ENCODE measurements at regions not wholly inside any gene's neighbourhood (a gene's known extent, or its start where the extent isn't known, plus 50 kb on each side); places are given as distances from the start of the nearest gene placed in this dataset.

- ChIA-PET CTCF (ENCODE audit: low intra/inter-chr PET ratio, low total read pairs) (no interaction called here), POLR2A (no interaction called here)
- H3K4me2 ChIP-seq (ENCODE audit: low read depth, low read length) = no peak overlapping the region
- H3K79me2 ChIP-seq (ENCODE audit: insufficient read depth, low read length) = no peaks in the 10 kb centered on the region
- H3K4me1 ChIP-seq (ENCODE audit: insufficient read depth, low read length) = no peaks in the 10 kb centered on the region
- no peaks in the 10 kb centered on the region for H4K20me1 ChIP-seq (ENCODE audit: insufficient read depth, low read length)
- DNase-seq (ENCODE audit: low spot score) (no peak), ATAC-seq (no peak), FAIRE-seq (no peak)
- in situ Hi-C loops (cut with HindIII; ENCODE audit: extremely low pct_ligation_motif_present, low pct_unique_long_range_greater_than_20kb) (no loop called here), intact Hi-C loops (cut with micrococcal nuclease; ENCODE audit: unreplicated experiment) (no loop called here)
- TF ChIP-seq HOXA5 (CRISPR knock-in tag; IDR thresholded peaks at IDR 0.05) (no peak), PAF1 (CRISPR knock-in tag; IDR thresholded peaks at IDR 0.05) (no peak), EP300 (IDR thresholded peaks at IDR 0.05; ENCODE audit: low read depth in 2 of 2, low read length in 2 of 2) (no peak), EP300 (CRISPR knock-in tag; IDR thresholded peaks at IDR 0.05; ENCODE audit: borderline replicate concordance) (no peak), ZNF33A (CRISPR knock-in tag; IDR thresholded peaks at IDR 0.05; ENCODE audit: borderline replicate concordance) (no peak), ATF5 (CRISPR knock-in tag; IDR thresholded peaks at IDR 0.05; ENCODE audit: low read depth) (no peak), SRSF9 (IDR thresholded peaks at IDR 0.05; ENCODE audit: borderline replicate concordance, insufficient read depth, low read depth, low read length, poor library complexity, severe bottlenecking) (no peak), JUN (CRISPR knock-in tag; IDR thresholded peaks at IDR 0.05) (no peak)
- H3K9me3 ChIP-seq (ENCODE audit: low read length) = peaks cover 6% of the 10 kb centered on the region; the same call in 1 of the 2 replicates
- no peaks in the 10 kb centered on the region for H3K27me3 ChIP-seq (ENCODE audit: control insufficient read depth in 1 of 2, insufficient read depth in 2 of 2, low read length in 2 of 2)
- H2AFZ ChIP-seq (ENCODE audit: low read length) = no peak overlapping the region
- no peak overlapping the region for H3K27ac ChIP-seq (ENCODE audit: extremely low read length, insufficient read depth, low read length)
- WGBS (ENCODE audit: low lambda C conversion rate) = 0% methylated on average over 1 of the region's 1 CpG
- no peaks in the 10 kb centered on the region for H3K36me3 ChIP-seq (replicated peaks in 1 of 2; ENCODE audit: control insufficient read depth in 1 of 2, insufficient read depth in 2 of 2, low read length in 2 of 2)
- no peak overlapping the region for H3K4me3 ChIP-seq (replicated peaks in 1 of 3; ENCODE audit: insufficient read depth in 1 of 3, low read depth in 2 of 3, low read length in 3 of 3)
- BruUV-seq (replicated peaks) = no TSS peak
- H3K9ac ChIP-seq (ENCODE audit: insufficient read depth, low read depth, low read length) = no peak overlapping the region
Measured at GRCh38 chr12:18151036-18151435, 61.0 kb upstream of the RERGL start.

GRCh38 chr12:18148961-18149360, 59.0 kb upstream of the RERGL start:
- Histone ChIP-seq H3K9me3 (ENCODE audit: low read length) (no peaks in the 10 kb centered on the region), H2AFZ (ENCODE audit: low read length) (no peak overlapping the region), H3K27me3 (ENCODE audit: control insufficient read depth in 1 of 2, insufficient read depth in 2 of 2, low read length in 2 of 2) (no peaks in the 10 kb centered on the region), H3K79me2 (ENCODE audit: insufficient read depth, low read length) (no peaks in the 10 kb centered on the region), H3K4me3 (replicated peaks in 1 of 3; ENCODE audit: insufficient read depth in 1 of 3, low read depth in 2 of 3, low read length in 3 of 3) (no peak overlapping the region), H3K9ac (ENCODE audit: insufficient read depth, low read depth, low read length) (no peak overlapping the region), H3K4me2 (ENCODE audit: low read depth, low read length) (no peak overlapping the region), H3K36me3 (replicated peaks in 1 of 2; ENCODE audit: control insufficient read depth in 1 of 2, insufficient read depth in 2 of 2, low read length in 2 of 2) (no peaks in the 10 kb centered on the region), H4K20me1 (ENCODE audit: insufficient read depth, low read length) (no peaks in the 10 kb centered on the region), H3K27ac (ENCODE audit: extremely low read length, insufficient read depth, low read length) (no peak overlapping the region), H3K4me1 (ENCODE audit: insufficient read depth, low read length) (no peaks in the 10 kb centered on the region)
- no TSS peak for BruUV-seq (replicated peaks)
- ATAC-seq (no peak), DNase-seq (ENCODE audit: low spot score) (no peak), FAIRE-seq (no peak)
- POLR2A ChIA-PET = no interaction called here
- CTCF ChIA-PET (ENCODE audit: low intra/inter-chr PET ratio, low total read pairs) = no interaction called here
- 6% methylated on average over 2 of the region's 2 CpGs for WGBS (ENCODE audit: low lambda C conversion rate)
- no peak for TF ChIP-seq ETV5 (CRISPR knock-in tag; IDR thresholded peaks at IDR 0.05; ENCODE audit: borderline replicate concordance)
- TF ChIP-seq TCF7L2 (IDR thresholded peaks at IDR 0.05; ENCODE audit: low read depth, low read length) = no peak
- intact Hi-C loops (cut with micrococcal nuclease; ENCODE audit: unreplicated experiment) = no loop called here
- in situ Hi-C loops (cut with HindIII; ENCODE audit: extremely low pct_ligation_motif_present, low pct_unique_long_range_greater_than_20kb) = loop anchor here (10.0 kb wide), 1 partner anchor 176 kb away; no protein-coding TSS in a partner anchor

All from HepG2 (cell line).